Jurkat, Clone E6-1 (cell line): ENCODE measurements at regions not wholly inside any gene's neighbourhood (a gene's known extent, or its start where the extent isn't known, plus 50 kb on each side); places are given as distances from the start of the nearest gene placed in this dataset.
"Not testable (repeated sequence)": the region's sequence is repeated elsewhere in the genome, so short reads cannot be mapped to it uniquely, and the experiment has no call there.

ENCODE experiments used
- DNase-seq: peaks from one replicate; pipeline ENCODE4 v3.0.0-alpha.2; 2011; ENCODE audit warnings: low read depth, low spot score
- H3K4me3 ChIP-seq: 2 replicates; pipeline ENCODE4 v1.5.1; 2011; ENCODE audit warnings: mild to moderate bottlenecking, low read length, control low read depth, moderate library complexity

DNA sequence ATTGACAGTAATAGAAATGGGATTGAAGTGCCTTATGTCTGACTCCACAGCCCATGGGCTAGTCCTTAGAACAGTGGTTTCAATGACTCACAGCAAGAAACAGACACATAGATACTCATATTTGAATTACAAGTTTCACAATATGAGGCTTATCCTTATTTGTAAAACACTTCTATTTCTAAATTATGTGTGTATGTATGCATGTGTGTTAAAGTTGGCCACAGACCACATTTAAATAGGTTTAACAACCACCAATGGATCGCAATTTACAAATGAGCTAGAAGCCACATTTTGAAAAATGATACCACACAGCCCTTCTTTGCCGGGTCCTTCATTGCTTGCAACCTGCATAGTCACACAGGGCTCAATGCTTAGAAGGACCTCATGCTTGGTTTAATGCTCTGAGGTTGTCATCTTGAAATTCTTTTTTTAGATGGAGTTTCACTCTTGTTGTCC, 157.8 kb upstream of the PREP start:
- H3K4me3 ChIP-seq = no peak overlapping the region
- no peak for DNase-seq

- no peak overlapping the region for H3K4me3 ChIP-seq
- no peak for DNase-seq
Measured at GRCh38 chr6:105557291-105557690, 154.4 kb upstream of the PREP start.

DNA sequence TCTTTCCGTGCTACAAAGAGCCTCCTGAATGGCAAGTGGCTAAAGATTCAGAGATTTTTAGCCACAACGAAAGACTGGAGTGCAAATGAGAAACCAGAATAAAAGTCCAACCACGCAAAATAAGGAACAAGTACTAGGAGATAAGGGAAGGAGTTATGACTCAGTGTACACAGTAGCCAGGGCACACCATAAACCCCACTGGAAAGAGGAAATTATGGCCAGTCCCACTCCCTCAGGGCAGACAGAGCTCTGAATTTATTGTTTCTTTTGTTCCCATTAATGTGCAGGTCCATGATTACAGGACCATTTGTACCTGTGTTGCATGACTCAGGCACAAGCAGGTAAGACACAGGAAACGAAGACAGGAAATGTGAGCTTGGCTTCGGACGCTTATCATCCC, 150.3 kb upstream of the PREP start:
- H3K4me3 ChIP-seq = no peak overlapping the region
- DNase-seq = no peak

DNA sequence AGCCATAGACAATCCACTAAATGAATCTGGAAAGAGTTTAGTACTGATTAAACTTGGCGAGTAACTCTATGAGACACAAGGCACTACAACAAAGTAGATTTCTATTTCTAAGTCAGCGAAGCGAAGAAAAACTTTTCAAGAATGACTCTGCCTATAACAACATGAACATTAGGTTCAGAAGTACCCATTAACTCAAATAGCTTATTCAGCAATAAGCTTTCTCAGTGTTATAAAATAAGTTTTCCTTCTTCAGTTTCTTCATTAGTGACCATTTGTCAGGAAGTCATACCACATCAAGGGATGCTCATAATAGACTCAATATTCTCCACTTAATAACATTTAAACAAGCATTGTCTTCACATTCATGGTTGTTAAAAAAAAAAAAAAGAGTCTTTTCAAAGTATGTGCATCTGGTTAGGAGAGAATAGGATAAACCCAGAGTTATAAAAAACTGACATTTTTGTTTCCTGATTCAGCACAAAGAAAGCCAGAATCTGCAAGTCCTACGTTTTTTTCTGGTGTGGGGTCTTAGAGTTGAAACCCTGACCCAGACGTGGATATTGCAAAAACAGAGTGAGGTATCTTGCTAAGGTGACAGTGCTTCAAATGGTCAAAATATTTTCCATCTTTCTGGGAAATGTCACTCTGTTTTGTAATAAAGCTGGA, 148.2 kb upstream of the PREP start:
- no peak overlapping the region for H3K4me3 ChIP-seq
- DNase-seq = no peak

- no peak overlapping the region for H3K4me3 ChIP-seq
- no peak for DNase-seq
Measured at GRCh38 chr6:105546754-105547153, 143.9 kb upstream of the PREP start.

DNA sequence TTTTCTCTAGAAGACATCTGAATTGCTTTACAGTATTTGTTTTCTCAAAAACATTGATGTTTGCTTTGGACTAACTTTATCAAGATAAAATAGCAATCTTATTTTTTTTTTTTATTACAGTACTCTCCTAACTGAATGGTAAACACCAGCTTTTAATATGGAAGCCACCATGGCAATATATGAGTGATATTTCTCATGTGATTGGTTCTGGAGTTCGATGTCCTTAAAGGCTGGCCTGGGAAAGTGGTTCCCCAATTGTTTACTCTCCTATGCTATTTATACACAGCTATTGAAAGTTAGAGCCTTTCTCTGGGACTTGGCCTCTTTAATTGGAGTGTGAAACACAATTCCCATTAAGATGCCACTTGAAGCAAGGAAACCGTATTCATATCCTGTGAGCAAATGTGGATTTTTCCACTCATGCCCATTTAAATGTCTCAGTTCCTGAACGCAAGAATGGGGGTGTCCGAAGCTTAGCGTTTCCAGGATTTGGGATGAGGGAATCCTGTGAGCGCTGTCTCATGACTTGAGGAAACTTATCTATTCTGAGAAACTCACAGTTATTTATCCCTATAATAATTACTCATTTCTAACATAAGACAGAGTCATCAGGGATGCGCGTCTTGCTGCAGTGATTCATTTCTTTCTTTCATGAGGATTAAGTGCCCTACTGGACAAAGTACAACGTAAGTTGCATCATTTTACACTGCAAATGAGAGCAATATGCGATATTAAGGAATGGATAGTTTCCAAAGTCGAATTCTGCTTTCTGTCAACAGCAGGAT, 143.3 kb upstream of the PREP start:
- DNase-seq = no peak
- H3K4me3 ChIP-seq = no peak overlapping the region

GRCh38 chr6:105545228-105545920, 142.5 kb upstream of the PREP start:
- DNase-seq = no peak
- no peak overlapping the region for H3K4me3 ChIP-seq

DNA sequence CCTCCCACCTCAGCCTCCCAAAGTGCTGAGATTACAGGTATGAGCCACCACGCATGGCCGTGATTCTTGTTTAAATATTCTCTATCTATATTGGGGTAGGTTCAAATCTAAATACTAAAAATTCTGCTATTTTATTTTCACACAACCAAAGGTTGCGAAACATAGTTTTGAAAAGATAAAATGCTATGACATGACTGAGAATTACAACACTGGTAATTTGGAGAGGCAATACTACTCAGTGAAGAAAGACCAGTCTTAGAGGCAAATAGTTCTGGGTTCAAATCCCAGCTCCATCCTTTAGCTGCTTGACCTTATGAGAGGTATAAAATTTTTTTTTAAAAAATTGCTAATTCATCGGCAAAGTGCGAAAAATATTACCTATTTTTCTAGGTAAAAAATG, 137.0 kb upstream of the PREP start:
- no peak overlapping the region for H3K4me3 ChIP-seq
- DNase-seq = no peak

GRCh38 chr6:105537981-105538578, 135.2 kb upstream of the PREP start:
- no peak overlapping the region for H3K4me3 ChIP-seq
- no peak for DNase-seq

GRCh38 chr6:105536961-105537360, 134.1 kb upstream of the PREP start:
- no peak for DNase-seq
- no peak overlapping the region for H3K4me3 ChIP-seq

DNA sequence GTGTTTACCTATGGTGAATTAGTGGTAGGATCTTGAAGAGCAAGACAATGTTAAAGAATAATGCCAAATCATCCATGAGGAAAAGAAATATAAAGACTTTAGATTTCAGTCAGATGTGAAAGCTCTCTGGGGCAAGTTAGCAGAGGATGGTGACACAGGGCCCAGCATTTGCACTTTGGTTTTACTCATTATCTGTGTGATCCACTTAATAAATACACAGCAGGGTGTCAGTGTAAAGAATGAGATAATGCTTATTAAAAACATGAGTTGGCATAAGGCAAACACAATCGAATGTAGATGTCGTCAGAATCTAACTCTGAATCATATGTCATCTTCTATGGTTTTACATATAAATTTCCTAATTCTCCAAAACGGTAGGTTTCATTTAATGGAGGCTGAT, 130.4 kb upstream of the PREP start:
- no peak overlapping the region for H3K4me3 ChIP-seq
- DNase-seq = no peak

- no peak for DNase-seq
- H3K4me3 ChIP-seq = no peak overlapping the region
Measured at GRCh38 chr6:105526225-105526872, 123.5 kb upstream of the PREP start.

DNA sequence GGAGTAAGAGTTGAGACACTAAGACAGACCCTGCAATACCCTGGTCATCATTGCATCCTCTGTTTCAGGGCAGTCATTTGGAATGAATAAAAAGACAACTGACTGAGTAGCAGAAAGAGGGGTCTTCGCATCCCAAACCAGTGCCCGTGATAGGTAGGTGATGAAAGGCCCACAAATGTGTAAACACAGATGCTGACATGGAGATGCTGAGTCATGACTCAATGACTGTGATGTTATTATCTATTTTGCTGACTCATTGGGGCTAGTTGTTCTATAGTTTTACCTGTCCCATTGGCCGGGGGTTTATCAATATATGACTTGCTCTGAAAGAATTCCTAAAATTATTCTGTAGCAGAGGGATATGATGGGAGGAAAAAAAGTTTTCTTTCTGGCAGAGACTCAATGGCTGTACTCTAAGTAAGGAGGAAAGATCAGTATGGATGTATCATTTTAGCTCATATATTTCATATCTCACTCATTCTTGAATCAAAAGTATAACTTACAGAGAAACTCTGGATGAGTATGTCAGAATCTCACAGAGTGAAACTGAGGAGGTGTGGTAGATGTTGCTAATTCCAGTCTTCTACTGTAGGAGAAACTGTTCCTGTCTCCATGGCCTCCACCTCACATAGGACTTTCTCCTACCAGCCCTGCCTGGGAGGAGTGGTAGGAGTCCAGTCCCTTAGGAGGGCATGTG, 119.9 kb upstream of the PREP start:
- DNase-seq = no peak
- no peak overlapping the region for H3K4me3 ChIP-seq

DNA sequence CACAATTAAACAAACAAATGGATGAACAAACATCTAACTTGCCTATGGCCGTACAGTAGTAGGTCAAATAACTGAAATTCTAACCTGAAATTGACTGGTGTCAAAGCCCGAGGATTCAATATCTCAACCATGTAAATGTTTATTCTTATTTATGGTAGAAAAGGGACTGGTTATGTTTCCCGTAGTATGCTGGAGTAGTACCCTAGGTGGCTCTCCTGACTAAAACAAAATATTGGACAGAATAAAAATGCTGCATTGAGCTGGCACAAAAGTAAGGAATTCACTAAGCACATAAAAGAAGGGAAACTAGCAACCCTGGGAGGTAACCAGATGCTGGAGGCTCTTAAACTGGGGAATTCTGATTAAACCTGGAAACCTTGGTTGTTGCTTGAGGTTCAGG, 117.1 kb upstream of the PREP start:
- DNase-seq = no peak
- no peak overlapping the region for H3K4me3 ChIP-seq

DNA sequence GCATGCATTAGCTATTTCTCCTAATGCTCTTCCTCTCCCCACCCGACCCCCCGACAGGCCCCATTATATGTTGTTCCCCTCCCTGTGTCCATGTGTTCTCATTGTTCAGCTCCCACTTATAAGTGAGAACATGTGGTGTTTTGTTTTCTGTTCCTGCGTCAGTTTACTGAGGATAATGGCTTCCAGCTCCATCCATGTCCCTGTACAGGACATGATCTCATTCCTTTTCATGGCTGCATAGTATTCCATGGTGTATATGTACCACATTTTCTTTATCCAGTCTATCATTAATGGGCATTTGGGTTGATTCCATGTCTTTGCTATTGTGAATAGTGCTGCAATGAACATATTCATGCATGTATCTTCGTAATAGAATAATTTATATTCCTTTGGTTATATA, 116.1 kb upstream of the PREP start:
- H3K4me3 ChIP-seq, DNase-seq: not testable (repeated sequence)

- no peak for DNase-seq
- H3K4me3 ChIP-seq = no peak overlapping the region
Measured at GRCh38 chr6:105515054-105515453, 112.2 kb upstream of the PREP start.

GRCh38 chr6:105514306-105514705, 111.4 kb upstream of the PREP start:
- no peak for DNase-seq
- no peak overlapping the region for H3K4me3 ChIP-seq

DNA sequence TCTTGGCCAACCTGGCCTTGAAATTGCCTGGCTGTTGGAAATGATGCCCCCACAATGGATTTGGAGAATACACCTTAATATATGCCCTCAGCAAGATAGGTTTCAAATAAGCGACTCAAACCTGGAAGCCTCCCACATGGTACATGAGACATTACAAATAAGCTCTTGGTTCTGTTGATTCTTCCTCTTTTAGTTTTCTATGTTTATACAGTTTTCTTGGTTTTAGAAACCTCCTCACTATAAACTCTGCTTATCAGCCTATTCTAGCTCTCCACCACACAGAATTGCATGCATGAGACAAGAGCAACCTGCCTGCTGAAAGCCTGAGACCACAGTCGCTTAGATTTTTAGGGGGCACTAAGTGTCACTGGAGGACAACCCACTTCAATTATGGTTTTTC, 108.8 kb upstream of the PREP start:
- no peak for DNase-seq
- no peak overlapping the region for H3K4me3 ChIP-seq

DNA sequence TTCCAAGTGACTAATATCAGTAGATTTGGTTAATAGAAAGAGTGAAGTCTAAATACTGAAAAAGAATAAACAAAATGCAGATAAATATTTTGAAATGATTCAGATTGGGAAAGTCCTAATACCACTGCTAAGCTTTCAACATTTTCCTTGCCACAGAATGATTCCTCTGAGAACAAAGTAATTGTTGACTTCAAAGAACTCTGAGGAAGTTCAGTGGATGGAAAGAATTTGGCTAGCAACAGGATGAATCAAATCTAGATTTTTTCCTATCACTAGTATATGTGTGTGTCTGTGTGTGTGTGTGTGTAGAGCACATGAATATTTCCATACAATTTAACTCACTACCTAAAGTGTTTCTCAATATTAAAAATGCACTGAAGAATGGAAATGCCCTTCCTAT, 107.9 kb upstream of the PREP start:
- no peak for DNase-seq
- no peak overlapping the region for H3K4me3 ChIP-seq
